ENCODE measurements at regions not wholly inside any gene's neighbourhood (a gene's known extent, or its start where the extent isn't known, plus 50 kb on each side); places are given as distances from the start of the nearest gene placed in this dataset.

DNA sequence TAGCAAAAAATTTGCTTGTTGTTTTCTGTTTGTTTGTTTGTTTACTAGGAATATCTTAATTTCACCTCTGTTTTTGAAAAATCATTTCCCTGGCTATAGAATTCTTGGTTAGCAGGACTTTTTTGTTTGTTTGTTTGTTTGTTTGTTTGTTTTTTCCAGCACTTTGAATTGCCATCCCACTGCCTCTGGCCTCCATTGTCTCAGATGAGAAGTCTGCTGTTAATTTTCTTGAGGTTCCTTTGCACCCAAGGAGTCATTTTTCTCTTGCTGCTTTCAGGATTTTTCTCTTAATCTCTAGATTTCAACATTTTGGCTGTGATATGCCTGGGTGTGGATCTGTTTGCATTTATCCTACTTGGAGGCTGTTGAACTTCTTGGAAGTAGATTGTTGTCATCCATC lies 105.7 kb downstream of the FOXL3 start:
- TF ChIP-seq, protein P1, sequence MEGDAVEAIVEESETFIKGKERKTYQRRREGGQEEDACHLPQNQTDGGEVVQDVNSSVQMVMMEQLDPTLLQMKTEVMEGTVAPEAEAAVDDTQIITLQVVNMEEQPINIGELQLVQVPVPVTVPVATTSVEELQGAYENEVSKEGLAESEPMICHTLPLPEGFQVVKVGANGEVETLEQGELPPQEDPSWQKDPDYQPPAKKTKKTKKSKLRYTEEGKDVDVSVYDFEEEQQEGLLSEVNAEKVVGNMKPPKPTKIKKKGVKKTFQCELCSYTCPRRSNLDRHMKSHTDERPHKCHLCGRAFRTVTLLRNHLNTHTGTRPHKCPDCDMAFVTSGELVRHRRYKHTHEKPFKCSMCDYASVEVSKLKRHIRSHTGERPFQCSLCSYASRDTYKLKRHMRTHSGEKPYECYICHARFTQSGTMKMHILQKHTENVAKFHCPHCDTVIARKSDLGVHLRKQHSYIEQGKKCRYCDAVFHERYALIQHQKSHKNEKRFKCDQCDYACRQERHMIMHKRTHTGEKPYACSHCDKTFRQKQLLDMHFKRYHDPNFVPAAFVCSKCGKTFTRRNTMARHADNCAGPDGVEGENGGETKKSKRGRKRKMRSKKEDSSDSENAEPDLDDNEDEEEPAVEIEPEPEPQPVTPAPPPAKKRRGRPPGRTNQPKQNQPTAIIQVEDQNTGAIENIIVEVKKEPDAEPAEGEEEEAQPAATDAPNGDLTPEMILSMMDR (IDR thresholded peaks at IDR 0.05; ENCODE audit: low read depth, low read length, missing control alignments), result no peak
- Histone ChIP-seq H3K36me3 (replicated peaks) (no peaks in the 10 kb centered on the region), H3K27ac (no peak overlapping the region), H3K27me3 (replicated peaks) (no peaks in the 10 kb centered on the region), H3K4me3 (ENCODE audit: low read depth, low read length) (no peak overlapping the region)
- in situ Hi-C loops (cut with HindIII; ENCODE audit: low pct_ligation_motif_present, low sequenced_read_pairs), result no loop called here
- DNase-seq, result no peak

DNA sequence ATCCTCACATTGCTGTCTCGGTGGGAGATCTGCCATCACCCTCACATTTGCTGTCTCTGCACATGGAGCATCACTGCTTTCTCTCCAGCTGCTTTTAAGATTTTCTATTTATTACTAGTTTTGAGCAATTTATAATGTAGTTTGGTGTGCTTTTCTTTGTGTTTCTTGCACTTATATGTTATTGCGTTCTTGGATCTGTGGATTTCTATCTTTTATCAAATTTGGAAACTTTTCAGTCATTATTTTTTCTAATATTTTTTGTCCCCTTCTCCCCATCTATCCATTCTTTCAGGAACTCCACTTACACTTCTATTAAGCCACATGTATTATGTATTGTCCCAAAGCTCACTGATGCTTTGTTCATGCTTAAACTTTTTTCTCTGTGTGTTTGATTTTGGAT lies 108.9 kb downstream of the FOXL3 start:
- in situ Hi-C loops (cut with HindIII; ENCODE audit: low pct_ligation_motif_present, low sequenced_read_pairs), result no loop called here
- no peak overlapping the region for H3K4me3 ChIP-seq (ENCODE audit: low read depth, low read length)
- H3K27me3 ChIP-seq (replicated peaks), result no peaks in the 10 kb centered on the region
- TF ChIP-seq, protein P1 (IDR thresholded peaks at IDR 0.05; ENCODE audit: low read depth, low read length, missing control alignments), result no peak
- no peak for DNase-seq
- no peak overlapping the region for H3K27ac ChIP-seq
- H3K36me3 ChIP-seq (replicated peaks), result no peaks in the 10 kb centered on the region

DNA sequence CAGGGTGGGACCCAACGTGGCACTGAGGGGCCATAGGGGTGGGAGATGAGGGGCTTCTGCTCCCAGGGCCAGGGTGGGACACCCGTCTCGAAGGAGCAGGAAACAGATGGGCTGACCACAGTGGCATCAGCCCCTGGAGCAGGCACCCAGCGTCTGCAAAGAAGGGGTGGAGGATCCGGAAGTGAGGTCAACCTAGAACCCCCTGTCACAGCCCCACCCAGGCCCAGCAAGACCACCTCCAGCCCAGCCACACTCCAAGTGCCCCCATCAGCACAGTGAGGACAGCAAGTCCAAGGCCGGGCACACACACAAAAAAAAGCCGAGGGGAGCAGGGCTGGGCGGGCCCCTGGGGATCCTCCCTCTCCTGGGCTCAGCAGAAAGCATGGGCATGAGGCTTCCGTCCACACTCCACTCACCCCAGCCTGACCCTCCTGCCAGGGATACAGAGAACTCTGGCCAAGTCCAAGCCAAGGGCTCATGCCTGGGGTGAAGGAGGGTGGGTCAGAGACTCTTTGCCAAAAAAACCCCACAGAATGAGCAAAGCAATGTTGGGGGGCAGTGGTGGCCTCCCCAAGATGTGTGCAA lies 111.0 kb downstream of the FOXL3 start:
- in situ Hi-C loops (cut with HindIII; ENCODE audit: low pct_ligation_motif_present, low sequenced_read_pairs), result no loop called here
- Histone ChIP-seq H3K36me3 (replicated peaks) (no peaks in the 10 kb centered on the region), H3K27ac (no peak overlapping the region), H3K4me3 (ENCODE audit: low read depth, low read length) (no peak overlapping the region), H3K27me3 (replicated peaks) (peaks cover 5% of the 10 kb centered on the region)
- DNase-seq, result no peak
- TF ChIP-seq, protein P1 (IDR thresholded peaks at IDR 0.05; ENCODE audit: low read depth, low read length, missing control alignments), result no peak

DNA sequence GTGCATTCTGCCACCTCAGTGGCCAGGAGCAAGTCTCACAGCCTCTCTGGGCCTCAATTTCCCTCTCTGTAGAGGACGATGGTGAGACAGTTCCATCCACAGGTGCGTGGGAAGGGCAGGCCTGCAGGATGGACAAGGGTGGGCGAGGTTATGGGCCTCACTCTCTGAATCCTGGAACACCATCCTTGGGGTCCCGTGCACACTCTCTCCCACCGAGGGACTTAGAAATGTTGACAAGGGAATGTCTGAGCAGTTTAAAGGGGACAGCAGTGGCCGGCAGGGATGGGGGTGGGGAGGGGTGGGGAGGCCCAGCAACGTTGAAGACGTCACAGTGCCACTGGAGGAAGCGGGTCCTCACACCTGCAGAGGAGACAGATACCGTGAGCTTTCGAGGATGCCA lies 111.5 kb downstream of the FOXL3 start:
- TF ChIP-seq, protein P1 (IDR thresholded peaks at IDR 0.05; ENCODE audit: low read depth, low read length, missing control alignments), result no peak
- Histone ChIP-seq H3K27me3 (replicated peaks) (peaks cover 7% of the 10 kb centered on the region), H3K36me3 (replicated peaks) (no peaks in the 10 kb centered on the region), H3K4me3 (ENCODE audit: low read depth, low read length) (no peak overlapping the region), H3K27ac (no peak overlapping the region)
- no peak for DNase-seq
- in situ Hi-C loops (cut with HindIII; ENCODE audit: low pct_ligation_motif_present, low sequenced_read_pairs), result no loop called here

DNA sequence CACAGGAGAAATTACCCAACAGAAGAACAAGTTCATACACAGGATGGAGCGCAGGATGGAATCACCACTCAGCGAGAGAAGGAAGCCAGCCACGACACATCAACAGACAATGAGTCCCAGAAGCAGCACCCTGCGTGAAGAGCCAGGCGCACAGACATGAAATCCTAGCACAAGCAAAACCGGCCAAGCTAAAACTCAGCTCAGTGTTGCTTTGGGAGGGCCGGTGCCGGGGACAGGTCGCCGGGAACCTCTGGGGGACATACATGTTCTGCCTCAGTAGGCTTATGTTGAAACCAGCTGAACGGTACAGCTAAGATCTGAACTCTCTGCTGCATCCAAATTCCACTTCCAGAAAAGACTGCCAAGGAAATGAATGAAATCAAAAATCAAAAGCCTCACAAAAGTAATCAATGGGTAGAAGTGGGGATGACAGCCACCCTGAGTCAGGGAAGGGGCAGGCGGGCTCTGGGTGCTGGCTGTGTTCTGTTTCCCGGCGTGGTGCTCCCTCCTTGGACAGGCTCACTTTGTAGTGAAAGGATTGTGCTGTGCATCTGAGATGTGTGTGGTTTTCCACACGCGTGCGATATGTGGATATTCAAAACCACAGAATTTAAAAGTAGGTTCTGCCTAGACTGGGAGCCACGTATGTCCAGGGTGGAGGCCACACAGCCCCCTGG lies 114.7 kb downstream of the PDGFA start:
- TF ChIP-seq, protein P1 (IDR thresholded peaks at IDR 0.05; ENCODE audit: low read depth, low read length, missing control alignments), result no peak
- in situ Hi-C loops (cut with HindIII; ENCODE audit: low pct_ligation_motif_present, low sequenced_read_pairs), result no loop called here
- H3K27ac ChIP-seq, result no peak overlapping the region
- H3K27me3 ChIP-seq (replicated peaks), result peaks cover 7% of the 10 kb centered on the region
- H3K4me3 ChIP-seq (ENCODE audit: low read depth, low read length), result no peak overlapping the region
- no peak for DNase-seq
- H3K36me3 ChIP-seq (replicated peaks), result no peaks in the 10 kb centered on the region

Measured in brain microvascular endothelial cell (primary cell).